HEK293 (cell line): ENCODE measurements at regions not wholly inside any gene's neighbourhood (a gene's known extent, or its start where the extent isn't known, plus 50 kb on each side); places are given as distances from the start of the nearest gene placed in this dataset.

ENCODE experiments used
- CTCF ChIA-PET: fragments of 350-600 bp; formaldehyde crosslinking; extraction: SDS; loops from one replicate; lab custom pipeline; 2021; ENCODE audit warnings: antibody characterized with exemption; lab: Yijun Ruan, JAX
- POLR2A ChIA-PET: fragments of 300-600 bp; formaldehyde crosslinking; extraction: SDS; loops from one replicate; lab custom pipeline; 2020; ENCODE audit warnings: antibody characterized with exemption, inconsistent platforms; lab: Yijun Ruan, JAX
- H3K27ac ChIP-seq: fragments of 200-500 bp; sonication (Bioruptor generic); 2 replicates; pipeline ENCODE4 v1.5.1; 2014; ENCODE audit warnings: low read depth, low read length, control low read depth, inconsistent platforms; ENCODE audit errors: extremely low read depth
- H3K36me3 ChIP-seq, 2 experiments: fragments of 200-500 bp in 1 of 2; sonication (Bioruptor generic) in 1 of 2; 1 replicate in 1 of 2; 2 replicates in 1 of 2; pipeline ENCODE4 v1.5.1; 2014 to 2017; ENCODE audit warnings: inconsistent platforms in 2 of 2, low read length in 2 of 2; ENCODE audit not compliant: control insufficient read depth in 2 of 2, insufficient read depth in 1 of 2
- H3K4me1 ChIP-seq: fragments of 200-500 bp; sonication (Bioruptor generic); 2 replicates; pipeline ENCODE4 v1.5.1; 2014; ENCODE audit warnings: mild to moderate bottlenecking, low read length, inconsistent platforms; ENCODE audit not compliant: control insufficient read depth, insufficient read depth
- H3K4me3 ChIP-seq: 2 replicates; pipeline ENCODE4 v1.5.1; 2011; ENCODE audit warnings: low read depth, mild to moderate bottlenecking, control low read depth, low read length, moderate library complexity
- H3K9me3 ChIP-seq: fragments of 200-500 bp; sonication (Bioruptor generic); 2 replicates; pipeline ENCODE4 v1.5.1; 2014; ENCODE audit warnings: low read depth, low read length, inconsistent platforms; ENCODE audit not compliant: control insufficient read depth, insufficient read depth
- ELK4 ChIP-seq: IDR thresholded peaks from 2 replicates; pipeline ENCODE4 v1.6.1; 2011; ENCODE audit warnings: mild to moderate bottlenecking, low read depth, low read length, borderline replicate concordance
- GLIS2 ChIP-seq: fragments of 450-650 bp; formaldehyde crosslinking; IDR thresholded peaks from 2 replicates; pipeline ENCODE4 v1.5.1; 2016; ENCODE audit warnings: missing biosample characterization, missing genetic modification characterization
- HOXA7 ChIP-seq: sonication (generic); formaldehyde crosslinking; IDR thresholded peaks from 2 replicates; pipeline ENCODE4 v1.8.1; 2022; ENCODE audit warnings: missing genetic modification reagents, borderline replicate concordance
- KLF10 ChIP-seq: fragments of 450-650 bp; IDR thresholded peaks from 2 replicates; pipeline ENCODE4 v1.5.1; 2018; ENCODE audit warnings: missing biosample characterization, mild to moderate bottlenecking, missing genetic modification characterization
- KLF17 ChIP-seq: fragments of 450-650 bp; formaldehyde crosslinking; IDR thresholded peaks from 2 replicates; pipeline ENCODE4 v1.5.1; 2016; ENCODE audit warnings: missing biosample characterization, missing genetic modification characterization
- KLF8 ChIP-seq: fragments of 450-650 bp; formaldehyde crosslinking; IDR thresholded peaks from 2 replicates; pipeline ENCODE4 v1.5.1; 2016; ENCODE audit warnings: missing biosample characterization, missing genetic modification characterization
- PATZ1 ChIP-seq: fragments of 450-650 bp; formaldehyde crosslinking; IDR thresholded peaks from 2 replicates; pipeline ENCODE4 v1.5.1; 2016; ENCODE audit warnings: missing biosample characterization, missing genetic modification characterization
- REPIN1 ChIP-seq: fragments of 450-650 bp; formaldehyde crosslinking; IDR thresholded peaks from 2 replicates; pipeline ENCODE4 v1.5.1; 2017; ENCODE audit warnings: missing biosample characterization, missing genetic modification characterization, low read depth
- SALL2 ChIP-seq: fragments of 450-650 bp; formaldehyde crosslinking; IDR thresholded peaks from 2 replicates; pipeline ENCODE4 v1.5.0; 2017; ENCODE audit warnings: missing biosample characterization, mild to moderate bottlenecking, missing genetic modification characterization, borderline replicate concordance
- WT1 ChIP-seq: fragments of 450-650 bp; formaldehyde crosslinking; IDR thresholded peaks from 2 replicates; pipeline ENCODE4 v1.5.1; 2016; ENCODE audit warnings: missing biosample characterization, missing genetic modification characterization
- ZBTB21 ChIP-seq: fragments of 450-650 bp; formaldehyde crosslinking; IDR thresholded peaks from 2 replicates; pipeline ENCODE4 v1.5.1; 2017; ENCODE audit warnings: missing biosample characterization, missing genetic modification characterization
- ZBTB44 ChIP-seq: fragments of 450-650 bp; IDR thresholded peaks from 2 replicates; pipeline ENCODE4 v1.5.1; 2018; ENCODE audit warnings: missing biosample characterization, mild to moderate bottlenecking, missing genetic modification characterization
- ZNF10 ChIP-seq: fragments of 450-650 bp; formaldehyde crosslinking; IDR thresholded peaks from 2 replicates; pipeline ENCODE4 v1.5.1; 2017; ENCODE audit warnings: missing biosample characterization, missing genetic modification characterization
- ZNF114 ChIP-seq: fragments of 450-650 bp; formaldehyde crosslinking; IDR thresholded peaks from 2 replicates; pipeline ENCODE4 v1.5.0; 2017; ENCODE audit warnings: missing biosample characterization, missing genetic modification characterization
- ZNF202 ChIP-seq: fragments of 450-650 bp; formaldehyde crosslinking; IDR thresholded peaks from 2 replicates; pipeline ENCODE4 v1.5.1; 2016; ENCODE audit warnings: missing biosample characterization, missing genetic modification characterization, borderline replicate concordance
- ZNF23 ChIP-seq: fragments of 450-650 bp; formaldehyde crosslinking; IDR thresholded peaks from 2 replicates; pipeline ENCODE4 v1.5.1; 2016; ENCODE audit warnings: missing biosample characterization, missing genetic modification characterization, borderline replicate concordance
- ZNF248 ChIP-seq: fragments of 450-650 bp; formaldehyde crosslinking; IDR thresholded peaks from 2 replicates; pipeline ENCODE4 v1.5.1; 2017; ENCODE audit warnings: missing biosample characterization, missing genetic modification characterization
- ZNF292 ChIP-seq: fragments of 450-650 bp; formaldehyde crosslinking; IDR thresholded peaks from 2 replicates; pipeline ENCODE4 v1.5.1; 2016; ENCODE audit warnings: low read depth, missing biosample characterization, missing genetic modification characterization, borderline replicate concordance
- ZNF501 ChIP-seq: fragments of 450-650 bp; formaldehyde crosslinking; IDR thresholded peaks from 2 replicates; pipeline ENCODE4 v1.5.1; 2016; ENCODE audit warnings: missing biosample characterization, missing genetic modification characterization
- ZNF514 ChIP-seq: fragments of 450-650 bp; formaldehyde crosslinking; IDR thresholded peaks from 2 replicates; pipeline ENCODE4 v1.5.1; 2016; ENCODE audit warnings: missing biosample characterization, missing genetic modification characterization
- ZNF529 ChIP-seq: fragments of 450-650 bp; formaldehyde crosslinking; IDR thresholded peaks from 2 replicates; pipeline ENCODE4 v1.5.1; 2017; ENCODE audit warnings: missing genetic modification characterization, missing biosample characterization; ENCODE audit not compliant: insufficient replicate concordance
- ZNF530 ChIP-seq: fragments of 450-650 bp; formaldehyde crosslinking; IDR thresholded peaks from 2 replicates; pipeline ENCODE4 v1.5.1; 2016; ENCODE audit warnings: low read depth, missing biosample characterization, missing genetic modification characterization
- ZNF610 ChIP-seq: fragments of 450-650 bp; formaldehyde crosslinking; IDR thresholded peaks from 2 replicates; pipeline ENCODE4 v1.5.1; 2016; ENCODE audit warnings: missing biosample characterization, missing genetic modification characterization, borderline replicate concordance

- Histone ChIP-seq H3K27ac (no peak overlapping the region), H3K36me3 (no peaks in the 10 kb centered on the region), H3K4me3 (no peak overlapping the region), H3K9me3 (no peaks in the 10 kb centered on the region), H3K4me1 (no peaks in the 10 kb centered on the region)
- CTCF ChIA-PET = interaction anchor here (0.7 to 1.4 kb wide), 2 partner anchors 10 to 327 kb away, joined by 3 read pairs; no protein-coding TSS in a partner anchor
- POLR2A ChIA-PET = no interaction called here
- TF ChIP-seq KLF17 (tag by site-specific recombination) = no peak
- no peak for TF ChIP-seq KLF8
- TF ChIP-seq ZBTB44 (tag by site-specific recombination) = no peak
- no peak for TF ChIP-seq ZNF610
- TF ChIP-seq ZNF10 = no peak
- TF ChIP-seq ZNF529 (tag by site-specific recombination) = no peak
- TF ChIP-seq ZBTB21 = no peak
- no peak for TF ChIP-seq GLIS2
- TF ChIP-seq WT1 = no peak
- no peak for TF ChIP-seq ZNF248 (tag by site-specific recombination)
- no peak for TF ChIP-seq PATZ1 (tag by site-specific recombination)
- TF ChIP-seq ELK4 = no peak
- no peak for TF ChIP-seq HOXA7 (CRISPR knock-in tag)
- no peak for TF ChIP-seq ZNF23 (tag by site-specific recombination)
- no peak for TF ChIP-seq KLF10 (tag by site-specific recombination)
- TF ChIP-seq ZNF501 = no peak
- TF ChIP-seq ZNF530 (tag by site-specific recombination) = no peak
- no peak for TF ChIP-seq SALL2
These were observed 75.5 kb upstream of the SYNDIG1 start for GRCh38 chr20:24393903-24394302.

- CTCF ChIA-PET = no interaction called here
These were observed 76.8 kb upstream of the SYNDIG1 start for GRCh38 chr20:24392612-24393011.

More at GRCh38 chr20:24392612-24393011, 76.8 kb upstream of the SYNDIG1 start:
- no peaks in the 10 kb centered on the region for H3K36me3 ChIP-seq
- no peak for TF ChIP-seq ZNF514 (tag by site-specific recombination)
- TF ChIP-seq ZNF202 (tag by site-specific recombination) = no peak
- no peak for TF ChIP-seq REPIN1 (tag by site-specific recombination)
- no peak for TF ChIP-seq ZNF114 (tag by site-specific recombination)
- TF ChIP-seq ZNF292 (tag by site-specific recombination) = no peak
- H3K4me3 ChIP-seq = no peak overlapping the region
- no peaks in the 10 kb centered on the region for H3K9me3 ChIP-seq
- H3K27ac ChIP-seq = no peak overlapping the region
- no peaks in the 10 kb centered on the region for H3K4me1 ChIP-seq
- POLR2A ChIA-PET = no interaction called here
